GM23338 (cell line): ENCODE measurements at regions not wholly inside any gene's neighbourhood (a gene's known extent, or its start where the extent isn't known, plus 50 kb on each side); places are given as distances from the start of the nearest gene placed in this dataset.

ENCODE experiments used
- CTCF ChIP-seq, 2 experiments: fragments of 200-600 bp in 1 of 2; sonication (generic) in 1 of 2; conservative IDR thresholded peaks; 2 replicates each; pipeline versions ENCODE4 v1.5.1 to v1.6.1; 2016 to 2017; ENCODE audit warnings: antibody characterized with exemption in 2 of 2, low read depth in 2 of 2, mild to moderate bottlenecking in 2 of 2, moderate library complexity in 1 of 2
- EZH2phosphoT487 ChIP-seq: fragments of 200-600 bp; sonication (generic); IDR thresholded peaks from one replicate; pipeline ENCODE4 v1.8.1; 2018; ENCODE audit warnings: antibody characterized with exemption; ENCODE audit not compliant: unreplicated experiment
- JUNB ChIP-seq: IDR thresholded peaks from one replicate; pipeline ENCODE4 v1.6.1; 2016; ENCODE audit warnings: antibody characterized with exemption; ENCODE audit not compliant: unreplicated experiment

DNA sequence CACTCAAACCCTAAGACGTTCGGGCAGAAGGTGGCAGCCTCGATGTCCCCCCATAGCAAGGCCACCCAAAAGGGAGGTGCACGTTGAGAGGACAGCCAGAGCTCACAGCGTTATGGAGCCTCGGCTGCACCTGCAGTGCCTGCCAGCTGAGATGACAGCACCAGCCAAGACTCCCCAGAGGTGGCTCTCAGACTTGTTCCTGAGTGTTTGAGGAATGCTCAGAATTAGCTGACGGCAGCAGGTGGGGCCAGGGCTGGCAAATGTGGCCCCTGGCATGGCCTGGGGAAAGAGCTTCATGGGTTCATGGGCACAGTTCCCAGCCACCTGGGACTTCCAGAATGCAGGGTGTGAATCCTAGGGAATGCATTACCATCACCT, 177.8 kb downstream of the KLF13 start:
- TF ChIP-seq EZH2phosphoT487, result no peak
- TF ChIP-seq CTCF (conservative IDR thresholded peaks at IDR 0.05; ENCODE audit: low read depth in 2 of 2), result no peak
- TF ChIP-seq JUNB, result no peak
